H9 (cell line): ENCODE measurements at regions not wholly inside any gene's neighbourhood (a gene's known extent, or its start where the extent isn't known, plus 50 kb on each side); places are given as distances from the start of the nearest gene placed in this dataset.

ENCODE experiments used
- DNase-seq: peaks from one replicate; pipeline ENCODE4 v3.0.0-alpha.2; 2017
- H2AFZ ChIP-seq: one replicate; pipeline ENCODE4 v1.6.1; 2013; ENCODE audit warnings: mild to moderate bottlenecking, low read length, control low read depth, moderate library complexity
- H2AK5ac ChIP-seq: 2 replicates; pipeline ENCODE4 v1.6.1; 2013; ENCODE audit warnings: low read length, control low read depth, mixed read lengths; ENCODE audit not compliant: insufficient read length
- H2BK120ac ChIP-seq: one replicate; pipeline ENCODE4 v1.6.1; 2013; ENCODE audit warnings: low read depth, mild to moderate bottlenecking, low read length, control low read depth, inconsistent platforms; ENCODE audit not compliant: poor library complexity, severe bottlenecking
- H2BK12ac ChIP-seq: 2 replicates; pipeline ENCODE4 v1.6.1; 2013; ENCODE audit warnings: low read length, control low read depth, mixed read lengths, low read depth; ENCODE audit not compliant: insufficient read length
- H2BK15ac ChIP-seq: 2 replicates; pipeline ENCODE4 v1.6.1; 2013; ENCODE audit warnings: low read depth, low read length, control low read depth
- H2BK20ac ChIP-seq: one replicate; pipeline ENCODE4 v1.6.1; 2013; ENCODE audit warnings: low read depth, mild to moderate bottlenecking, low read length, control low read depth, inconsistent platforms; ENCODE audit not compliant: poor library complexity, severe bottlenecking
- H2BK5ac ChIP-seq: 2 replicates; pipeline ENCODE4 v1.6.1; 2013; ENCODE audit warnings: low read length, control low read depth, mixed read lengths; ENCODE audit not compliant: insufficient read length
- H3K14ac ChIP-seq: 2 replicates; pipeline ENCODE4 v1.6.1; 2013; ENCODE audit warnings: low read length, control low read depth; ENCODE audit not compliant: insufficient read depth
- H3K18ac ChIP-seq: 2 replicates; pipeline ENCODE4 v1.6.1; 2013; ENCODE audit warnings: low read depth, mild to moderate bottlenecking, mixed read lengths, low read length, control low read depth; ENCODE audit not compliant: insufficient read length
- H3K23ac ChIP-seq: 2 replicates; pipeline ENCODE4 v1.6.1; 2013; ENCODE audit warnings: low read length, control low read depth, mixed read lengths, low read depth; ENCODE audit not compliant: insufficient read length
- H3K23me2 ChIP-seq: 2 replicates; pipeline ENCODE4 v1.6.1; 2013; ENCODE audit warnings: low read depth, mild to moderate bottlenecking, mixed read lengths, low read length, control low read depth; ENCODE audit not compliant: insufficient read length, poor library complexity, severe bottlenecking
- H3K27ac ChIP-seq: 2 replicates; pipeline ENCODE4 v1.5.1; 2013; ENCODE audit warnings: low read length, control low read depth, mixed read lengths, low read depth; ENCODE audit not compliant: insufficient read length
- H3K27me3 ChIP-seq: 2 replicates; pipeline ENCODE4 v1.6.1; 2013; ENCODE audit warnings: low read length, control low read depth, inconsistent platforms; ENCODE audit not compliant: insufficient read depth
- H3K4ac ChIP-seq: 2 replicates; pipeline ENCODE4 v1.6.1; 2013; ENCODE audit warnings: low read depth, mild to moderate bottlenecking, control low read depth, inconsistent platforms, low read length, moderate library complexity
- H3K4me1 ChIP-seq: 2 replicates; pipeline ENCODE4 v1.6.1; 2013; ENCODE audit warnings: low read length, control low read depth, inconsistent platforms; ENCODE audit not compliant: insufficient read depth
- H3K4me2 ChIP-seq: 2 replicates; pipeline ENCODE4 v1.6.1; 2013; ENCODE audit warnings: low read length, control low read depth, mixed read lengths; ENCODE audit not compliant: insufficient read length, insufficient read depth
- H3K56ac ChIP-seq: 2 replicates; pipeline ENCODE4 v1.6.1; 2013; ENCODE audit warnings: low read depth, mild to moderate bottlenecking, mixed read lengths, low read length, control low read depth; ENCODE audit not compliant: insufficient read length
- H3K79me1 ChIP-seq: 2 replicates; pipeline ENCODE4 v1.6.1; 2013; ENCODE audit warnings: low read depth, mild to moderate bottlenecking, moderate library complexity, low read length, control low read depth, inconsistent platforms; ENCODE audit not compliant: insufficient read depth, poor library complexity, severe bottlenecking
- H3K79me2 ChIP-seq: 2 replicates; pipeline ENCODE4 v1.6.1; 2013; ENCODE audit warnings: low read length, control low read depth, inconsistent platforms; ENCODE audit not compliant: insufficient read depth
- H3K9ac ChIP-seq: 2 replicates; pipeline ENCODE4 v1.6.1; 2013; ENCODE audit warnings: low read length, control low read depth, mixed read lengths; ENCODE audit not compliant: insufficient read length; ENCODE audit errors: extremely low read depth
- H3K9me3 ChIP-seq: one replicate; pipeline ENCODE4 v1.6.1; 2013; ENCODE audit warnings: low read depth, low read length, inconsistent platforms; ENCODE audit not compliant: control insufficient read depth
- H3T11ph ChIP-seq: one replicate; pipeline ENCODE4 v1.6.1; 2013; ENCODE audit warnings: mild to moderate bottlenecking, low read length, control low read depth, inconsistent platforms
- H4K20me1 ChIP-seq: one replicate; pipeline ENCODE4 v1.6.1; 2013; ENCODE audit not compliant: control insufficient read depth, insufficient read length, insufficient read depth
- H4K5ac ChIP-seq: 2 replicates; pipeline ENCODE4 v1.6.1; 2013; ENCODE audit warnings: low read depth, mild to moderate bottlenecking, mixed read lengths, low read length, control low read depth; ENCODE audit not compliant: insufficient read length
- H4K8ac ChIP-seq: replicated peaks from 2 replicates; pipeline ENCODE4 v1.6.1; 2013; ENCODE audit warnings: low read length, control low read depth, mixed read lengths, low read depth; ENCODE audit not compliant: insufficient read length
- H4K91ac ChIP-seq: 2 replicates; pipeline ENCODE4 v1.6.1; 2013; ENCODE audit warnings: low read depth, mild to moderate bottlenecking, moderate library complexity, mixed read lengths, low read length, control low read depth; ENCODE audit not compliant: insufficient read length
- H3K27ac Mint-ChIP-seq, 3 experiments: 2 replicates in 2 of 3; 3 replicates in 1 of 3; pipeline ENCODE4 v1.8.0; 2020 to 2021; ENCODE audit warnings: mixed read lengths in 3 of 3, mild to moderate bottlenecking in 1 of 3, moderate library complexity in 1 of 3
- H3K27me3 Mint-ChIP-seq: 2 replicates; pipeline ENCODE4 v1.8.0; 2021; ENCODE audit warnings: low read depth, mild to moderate bottlenecking, moderate library complexity, mixed read lengths
- H3K36me3 Mint-ChIP-seq, 3 experiments: 2 replicates in 2 of 3; 3 replicates in 1 of 3; pipeline ENCODE4 v1.8.0; 2020 to 2021; ENCODE audit warnings: low read depth in 3 of 3, mixed read lengths in 3 of 3; ENCODE audit not compliant: insufficient read depth in 1 of 3
- H3K4me1 Mint-ChIP-seq, 2 experiments: 2 replicates each; pipeline ENCODE4 v1.8.0; 2020; ENCODE audit warnings: mixed read lengths in 2 of 2
- H3K4me3 Mint-ChIP-seq, 2 experiments: 2 replicates in 1 of 2; 3 replicates in 1 of 2; pipeline ENCODE4 v1.8.0; 2020 to 2021; ENCODE audit warnings: mild to moderate bottlenecking in 2 of 2, mixed read lengths in 2 of 2, moderate library complexity in 1 of 2
- H3K9me3 Mint-ChIP-seq, 2 experiments: 2 replicates in 1 of 2; 3 replicates in 1 of 2; pipeline ENCODE4 v1.8.0; 2020; ENCODE audit warnings: mild to moderate bottlenecking in 2 of 2, mixed read lengths in 2 of 2, moderate library complexity in 1 of 2
- CTCF ChIP-seq: fragments of 200-600 bp; sonication (generic); conservative IDR thresholded peaks from 3 replicates; pipeline ENCODE4 v1.8.0; 2021; ENCODE audit warnings: antibody characterized with exemption, mild to moderate bottlenecking
- WGBS: extraction: QIAGEN DNeasy Blood & Tissue Kit; methylation state at CpG from one replicate; pipeline ENCODE4 v1.1.7; 2013; ENCODE audit warnings: missing lambda C conversion rate, low lambda C conversion rate, mixed read lengths; ENCODE audit not compliant: insufficient read length; ENCODE audit errors: extremely low coverage; 5-methylcytosine and 5-hydroxymethylcytosine counted together

GRCh38 chr7:32200646-32201045, 130.4 kb upstream of the PDE1C start:
- no peak overlapping the region for H3K27ac ChIP-seq
- H2AK5ac ChIP-seq, result no peak overlapping the region
- no peaks in the 10 kb centered on the region for H3K4me1 ChIP-seq
- H3K4ac ChIP-seq, result no peak overlapping the region
- DNase-seq, result no peak
- H2BK120ac ChIP-seq, result no peak overlapping the region
- H3K9ac ChIP-seq, result no peak overlapping the region
- H3K27ac Mint-ChIP-seq, result no peak overlapping the region
- no peaks in the 10 kb centered on the region for H3K23me2 ChIP-seq
- no peak overlapping the region for H3K18ac ChIP-seq
- no peak overlapping the region for H3K23ac ChIP-seq
- H2BK20ac ChIP-seq, result no peak overlapping the region
- no peak overlapping the region for H4K8ac ChIP-seq
- H3K4me1 Mint-ChIP-seq, result no peaks in the 10 kb centered on the region
- no peak overlapping the region for H2AFZ ChIP-seq
- H3K56ac ChIP-seq, result no peak overlapping the region
- no peaks in the 10 kb centered on the region for H3K9me3 ChIP-seq
- peaks cover 3 to 4% of the 10 kb centered on the region in 2 experiments; a peak in 1 of 5 replicates for H3K9me3 Mint-ChIP-seq
- no peak overlapping the region for H2BK15ac ChIP-seq
- H3K79me1 ChIP-seq, result no peaks in the 10 kb centered on the region
- no peak overlapping the region for H2BK5ac ChIP-seq
- H3K79me2 ChIP-seq, result no peaks in the 10 kb centered on the region
- no peak overlapping the region for H3T11ph ChIP-seq
- TF ChIP-seq CTCF, result no peak
- H3K14ac ChIP-seq, result no peak overlapping the region
- WGBS, result no CpG with 5 or more reads among the region's 1 CpG
- no peak overlapping the region for H2BK12ac ChIP-seq
- peaks cover 41% of the 10 kb centered on the region for H3K27me3 Mint-ChIP-seq
- H4K91ac ChIP-seq, result no peak overlapping the region
- H4K20me1 ChIP-seq, result no peaks in the 10 kb centered on the region
- no peak overlapping the region for H4K5ac ChIP-seq
- H3K36me3 Mint-ChIP-seq, result no peaks in the 10 kb centered on the region
- no peaks in the 10 kb centered on the region for H3K27me3 ChIP-seq
- H3K4me2 ChIP-seq, result no peak overlapping the region
- no peak overlapping the region for H3K4me3 Mint-ChIP-seq
